Daoy (cell line): ENCODE measurements at regions not wholly inside any gene's neighbourhood (a gene's known extent, or its start where the extent isn't known, plus 50 kb on each side); places are given as distances from the start of the nearest gene placed in this dataset.

Experiments used
- DNase-seq: peaks from one replicate; pipeline ENCODE4 v3.0.0-alpha.2; 2015; ENCODE audit warnings: low read depth

DNA sequence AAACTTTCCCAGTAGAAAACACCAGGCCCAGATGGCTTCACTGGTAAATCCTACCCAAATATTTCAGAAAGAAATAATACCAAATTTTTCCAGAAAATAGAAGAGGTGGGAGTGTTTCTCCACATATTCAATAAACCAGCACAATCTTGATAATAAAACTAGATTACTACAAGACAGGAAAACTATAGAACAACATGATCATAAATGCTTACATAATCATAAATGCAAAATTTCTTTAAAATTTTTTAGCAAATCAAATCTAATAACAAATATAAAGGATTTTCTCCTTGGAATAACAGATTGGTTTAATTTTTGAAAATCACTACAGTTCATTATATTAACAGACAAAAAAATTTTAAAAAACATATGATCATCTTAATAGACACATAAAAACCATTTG, 294.5 kb downstream of the BCL11B start:
- DNase-seq: no peak

DNA sequence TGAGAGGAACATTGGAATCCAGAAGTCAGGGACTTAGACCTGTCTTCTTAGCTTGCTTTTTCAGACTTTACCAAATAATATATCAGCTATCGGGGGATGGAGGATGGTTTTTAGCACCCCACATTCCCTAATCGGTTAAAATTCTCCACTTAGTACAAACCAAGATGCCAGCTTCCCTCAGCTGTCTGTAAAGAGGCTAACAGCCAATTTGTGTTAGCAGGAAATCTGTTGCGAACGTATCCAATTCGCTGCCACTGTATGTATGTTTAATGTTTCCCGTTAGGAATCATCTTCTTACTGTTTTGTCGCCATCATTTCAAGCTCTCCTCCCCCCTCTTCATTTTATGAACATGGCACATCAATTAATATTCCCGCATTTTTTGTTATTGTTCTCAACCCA, 289.0 kb downstream of the BCL11B start:
- no peak for DNase-seq

DNA sequence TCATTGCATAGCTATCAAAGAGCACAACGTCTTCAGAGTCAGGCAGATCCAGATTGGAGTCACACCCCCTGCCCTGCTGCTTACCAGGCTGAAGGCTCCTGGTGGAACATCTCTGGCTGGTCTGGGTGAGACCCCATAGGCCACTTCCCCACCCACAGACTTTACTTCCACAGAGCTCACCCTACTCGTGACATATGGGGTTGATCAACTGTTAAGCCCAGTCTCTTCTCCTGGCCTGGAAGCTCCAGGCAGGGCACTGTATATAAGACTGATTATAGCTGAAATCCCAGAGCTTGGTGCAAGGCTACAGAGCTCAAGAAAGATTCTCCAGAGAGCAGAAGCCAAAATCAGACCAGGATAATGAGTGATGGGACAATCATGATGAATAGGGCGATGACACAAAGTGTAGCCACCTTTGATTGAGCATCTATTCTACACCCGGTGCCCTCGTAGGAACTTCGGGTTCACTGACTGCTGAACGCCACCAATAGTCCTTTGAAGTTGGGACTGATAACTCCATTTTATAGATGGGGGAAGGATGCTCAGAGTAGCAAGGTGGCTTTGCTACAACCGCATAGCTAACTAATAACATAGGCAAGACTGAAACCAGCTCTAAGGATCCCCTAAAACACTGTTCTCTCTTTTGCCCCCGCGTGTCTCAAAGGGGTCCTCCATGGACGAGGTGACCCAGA, 287.8 kb downstream of the BCL11B start:
- no peak for DNase-seq

DNA sequence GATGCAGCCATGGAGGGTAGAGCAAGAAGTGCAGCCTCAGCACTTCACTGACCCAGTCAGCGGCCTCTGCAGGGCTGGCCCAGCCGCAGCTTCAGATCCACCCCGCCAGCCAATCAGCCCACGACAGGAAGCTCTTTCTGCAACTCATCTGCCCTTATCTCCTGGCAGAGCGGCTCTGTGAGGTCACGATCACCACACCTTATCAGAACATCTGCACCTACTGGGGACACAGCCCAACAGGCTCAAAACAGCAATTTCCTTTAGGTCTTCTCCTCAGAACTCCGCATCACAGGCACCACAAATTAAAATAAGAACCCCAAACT, 287.3 kb downstream of the BCL11B start:
- no peak for DNase-seq

DNA sequence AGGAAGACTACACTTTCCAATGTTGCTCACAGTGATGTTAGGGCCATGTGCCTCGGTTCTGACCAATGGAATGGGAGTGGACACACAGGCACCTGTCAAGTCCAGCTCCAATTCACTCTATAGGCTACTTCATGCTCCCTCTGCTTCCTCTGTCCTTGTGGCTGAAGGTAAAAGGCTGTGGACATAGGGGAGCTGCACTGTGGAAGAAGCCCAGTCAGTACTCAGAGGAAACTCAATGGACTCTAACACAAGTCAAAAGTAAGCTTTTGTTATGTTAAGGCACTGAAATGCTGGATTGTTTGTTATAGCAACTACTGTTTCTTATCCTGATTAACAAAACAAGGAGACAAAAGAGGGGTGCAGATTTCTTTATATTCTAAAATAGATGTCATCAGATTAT, 278.2 kb downstream of the BCL11B start:
- DNase-seq: no peak

DNA sequence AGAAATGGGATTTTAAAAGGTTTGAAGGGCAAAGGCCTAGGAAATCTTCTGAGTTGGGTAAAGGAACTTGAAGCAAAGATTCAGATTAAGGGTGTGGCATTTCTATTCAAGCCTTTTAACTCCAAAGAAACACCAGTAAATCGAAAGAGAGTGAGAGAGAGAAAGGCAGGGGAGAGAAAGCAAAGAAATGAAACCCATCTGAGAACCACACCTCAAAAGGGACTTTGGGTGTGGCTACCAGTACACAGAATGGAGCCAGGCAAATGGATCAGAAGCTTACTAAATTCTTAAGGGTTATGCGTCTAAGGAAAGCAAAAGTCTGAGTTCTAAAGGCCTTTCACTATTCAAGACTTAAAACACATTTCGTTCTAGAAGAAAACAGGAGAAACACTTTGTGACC, 277.4 kb downstream of the BCL11B start:
- DNase-seq: no peak

DNA sequence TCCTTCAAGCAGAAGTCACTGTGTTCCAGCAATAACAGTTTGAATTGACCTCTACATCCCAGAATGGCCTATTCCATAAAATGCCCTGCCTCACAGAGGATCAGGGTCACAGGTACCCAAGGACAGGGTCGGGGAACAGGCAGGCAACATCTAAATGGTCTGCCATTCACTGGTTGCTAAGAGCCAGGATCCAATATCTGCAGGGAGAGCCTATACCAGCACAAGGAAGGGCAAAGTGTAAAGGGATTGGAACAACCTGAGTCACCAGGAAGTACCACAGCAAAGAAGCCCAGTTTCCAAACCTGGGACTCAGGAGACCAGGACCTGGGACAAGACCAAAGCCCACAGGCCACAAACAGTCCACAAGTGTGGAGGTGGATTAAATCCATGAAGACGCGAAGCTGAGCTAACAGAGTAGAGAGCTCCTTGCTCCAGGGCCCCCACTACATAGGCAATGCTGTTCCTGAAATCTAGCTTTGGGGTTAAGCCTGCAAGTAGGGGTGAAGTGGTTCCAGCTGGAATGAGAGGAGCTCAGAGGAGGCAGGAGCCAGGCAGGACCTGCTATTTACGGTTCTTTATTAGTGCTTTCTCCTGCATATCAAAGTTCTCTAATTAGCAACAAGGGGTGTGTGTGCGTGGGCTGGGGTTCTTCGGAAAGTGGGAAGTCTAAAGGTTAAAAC, 274.3 kb downstream of the BCL11B start:
- DNase-seq: no peak

DNA sequence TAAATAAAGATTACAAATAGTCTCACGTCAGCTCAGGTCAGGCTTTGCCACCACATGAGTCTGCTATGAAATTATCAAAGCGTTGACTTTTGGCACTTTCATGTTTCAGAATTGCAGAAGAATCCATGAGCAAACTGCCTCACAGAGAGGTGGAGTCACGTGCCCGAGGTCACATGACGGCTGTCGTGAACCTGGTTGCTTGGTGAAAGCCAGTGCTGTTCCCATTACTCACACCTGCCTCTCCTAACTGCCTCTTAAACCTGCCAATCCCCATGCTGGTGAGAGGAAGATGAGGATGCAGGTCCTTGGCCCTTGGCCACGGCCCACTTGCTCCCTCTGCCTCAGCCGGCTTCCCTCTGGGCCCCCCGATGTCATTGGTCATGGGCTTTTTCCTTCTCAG, 272.7 kb downstream of the BCL11B start:
- DNase-seq: no peak

DNA sequence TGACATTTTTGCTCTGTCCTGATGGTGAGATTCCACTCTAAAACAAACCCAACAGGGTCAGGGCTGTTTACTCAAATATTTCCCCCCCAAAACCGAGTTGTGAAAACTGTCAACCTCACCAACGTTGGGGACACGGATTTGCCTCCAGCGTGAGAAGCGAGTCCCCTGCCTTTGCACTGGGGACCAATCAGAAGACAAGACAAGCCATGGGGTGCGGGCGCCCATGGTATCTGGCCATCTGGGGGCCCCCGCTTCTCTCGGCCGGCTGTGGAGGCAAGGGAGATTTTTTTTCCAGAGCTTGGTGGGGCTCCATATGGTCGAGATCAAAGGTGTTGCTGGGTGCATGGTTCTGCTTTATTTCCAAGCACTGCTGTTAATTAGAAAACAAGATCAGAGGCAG, 272.1 kb downstream of the BCL11B start:
- DNase-seq: no peak

DNA sequence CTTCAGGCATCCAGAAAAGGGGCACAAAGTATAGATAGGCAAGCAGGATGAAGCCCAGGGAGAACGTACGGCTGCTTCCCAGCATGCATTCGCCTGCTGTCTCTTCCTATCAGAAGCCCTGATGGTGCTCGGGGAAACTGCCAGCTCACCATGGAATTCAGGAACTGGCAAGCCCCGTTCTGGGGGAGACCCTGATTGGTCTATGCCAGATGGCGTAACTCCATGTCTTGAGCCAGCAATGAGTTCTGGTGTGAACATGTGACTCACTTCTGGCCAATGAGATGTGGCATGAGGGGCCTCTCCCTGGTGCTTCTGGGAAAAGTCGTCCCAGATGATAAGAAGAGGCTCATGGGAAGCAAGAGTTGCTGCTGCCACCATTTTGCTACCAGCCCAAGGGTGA, 270.8 kb downstream of the BCL11B start:
- no peak for DNase-seq

DNA sequence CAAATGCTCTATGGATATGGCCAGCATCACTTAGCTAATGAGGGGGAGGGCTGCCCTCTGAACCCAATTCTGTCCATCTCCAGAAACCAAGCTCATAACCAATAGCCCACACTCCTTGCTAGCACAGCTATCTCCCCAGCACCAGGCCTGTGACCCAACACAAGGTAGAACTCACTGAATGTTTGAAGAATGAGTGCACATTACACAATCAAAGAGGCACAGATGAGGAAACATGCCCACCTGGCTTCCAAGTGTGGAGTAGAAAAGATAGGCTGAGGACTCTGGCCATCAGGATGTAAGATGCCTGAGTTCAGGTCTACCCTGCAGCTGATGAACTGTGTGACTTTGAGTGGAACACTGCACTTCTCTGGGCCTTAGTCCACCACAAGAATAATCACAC, 268.4 kb downstream of the BCL11B start:
- no peak for DNase-seq

DNA sequence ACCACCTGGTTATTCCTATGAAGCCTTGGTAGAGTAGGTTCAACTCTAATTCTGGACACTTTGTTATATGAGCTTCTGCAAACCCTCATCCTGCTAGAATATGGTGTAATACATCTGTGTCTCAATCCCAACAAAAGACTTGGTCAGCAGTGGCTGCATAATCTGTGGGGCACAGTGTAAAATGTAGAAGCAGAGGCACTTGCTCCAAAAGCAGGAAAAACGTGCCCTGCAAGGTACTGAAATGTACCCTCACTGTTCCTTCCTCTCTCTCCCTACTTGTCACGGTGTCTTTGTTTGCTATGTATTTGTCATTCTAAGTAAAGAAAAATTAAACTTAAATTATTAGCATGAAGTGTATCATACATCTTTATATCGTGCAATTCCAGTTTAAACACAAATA, 267.9 kb downstream of the BCL11B start:
- no peak for DNase-seq

DNA sequence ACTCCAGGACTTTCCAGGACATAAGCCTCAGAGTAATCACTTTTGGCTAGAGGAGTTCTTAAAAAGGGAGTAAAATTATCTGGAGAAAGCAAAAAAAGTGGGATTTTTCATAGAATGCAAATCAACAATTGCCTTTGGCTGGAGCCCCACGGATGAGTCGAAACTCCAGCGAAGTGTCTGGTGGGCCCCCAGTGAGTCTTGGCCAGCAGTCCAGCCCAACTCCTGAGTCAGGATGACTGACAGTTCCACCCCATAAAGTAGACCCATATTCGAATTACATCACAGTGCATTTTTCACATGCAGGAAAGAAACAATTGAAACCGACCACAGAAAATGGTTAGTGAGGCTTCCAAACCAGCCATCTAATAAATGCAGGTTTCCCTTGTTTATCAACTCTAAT, 265.7 kb downstream of the BCL11B start:
- peak; percentile 32 for DNase-seq

DNA sequence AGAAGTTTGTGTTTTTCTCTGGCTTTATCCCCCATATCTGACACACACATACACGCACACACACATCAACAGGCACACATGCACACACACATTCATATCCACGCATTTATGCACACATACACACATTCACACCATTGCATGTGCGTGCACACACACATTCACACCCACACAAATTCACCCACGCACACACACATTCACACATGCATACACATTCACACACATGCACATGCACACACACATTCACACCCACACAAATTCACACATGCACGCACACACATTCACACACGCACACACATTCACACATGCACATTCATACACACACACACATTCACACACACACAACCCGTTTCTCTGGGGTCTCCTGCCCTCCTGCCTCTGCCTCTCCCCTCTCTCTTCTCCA, 264.2 kb downstream of the BCL11B start:
- DNase-seq: no peak

DNA sequence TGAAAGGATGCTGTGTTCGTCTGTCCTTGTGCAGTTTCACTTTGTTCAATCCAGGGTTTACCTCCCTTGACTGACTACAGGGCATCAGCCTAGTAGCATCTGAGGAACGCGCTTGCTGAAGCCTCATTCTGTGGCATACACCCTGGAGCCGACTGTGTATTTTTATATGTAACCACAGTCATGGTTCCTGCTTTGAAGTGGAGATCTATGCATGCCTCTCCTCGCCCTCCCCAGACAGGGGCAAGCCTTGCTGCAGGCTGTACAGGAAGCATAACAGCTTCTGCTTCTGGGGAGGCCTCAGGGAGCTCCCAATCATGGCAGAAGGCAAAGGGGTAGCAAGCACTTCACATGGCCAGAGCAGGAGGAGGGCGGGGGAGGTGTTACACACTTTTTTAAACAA, 262.1 kb downstream of the BCL11B start:
- peak; percentile 19 for DNase-seq

DNA sequence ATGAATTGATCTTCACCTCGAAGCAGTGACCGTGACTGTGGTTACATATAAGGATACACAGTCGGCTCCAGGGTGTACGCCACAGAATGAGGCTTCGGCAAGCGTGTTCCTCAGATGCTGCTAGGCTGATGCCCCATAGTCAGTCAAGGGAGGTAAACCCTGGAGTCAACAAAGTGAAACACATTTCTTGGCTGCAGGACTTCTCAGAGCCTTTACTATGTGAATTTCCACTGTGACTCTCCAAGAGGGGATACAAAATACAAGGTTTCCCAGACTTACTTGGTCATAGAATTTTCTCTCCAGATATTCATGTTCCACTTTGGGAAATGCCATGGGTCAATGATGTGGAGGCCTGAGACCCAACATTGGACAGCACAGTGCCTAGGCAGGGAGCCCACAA, 260.6 kb downstream of the BCL11B start:
- no peak for DNase-seq

DNA sequence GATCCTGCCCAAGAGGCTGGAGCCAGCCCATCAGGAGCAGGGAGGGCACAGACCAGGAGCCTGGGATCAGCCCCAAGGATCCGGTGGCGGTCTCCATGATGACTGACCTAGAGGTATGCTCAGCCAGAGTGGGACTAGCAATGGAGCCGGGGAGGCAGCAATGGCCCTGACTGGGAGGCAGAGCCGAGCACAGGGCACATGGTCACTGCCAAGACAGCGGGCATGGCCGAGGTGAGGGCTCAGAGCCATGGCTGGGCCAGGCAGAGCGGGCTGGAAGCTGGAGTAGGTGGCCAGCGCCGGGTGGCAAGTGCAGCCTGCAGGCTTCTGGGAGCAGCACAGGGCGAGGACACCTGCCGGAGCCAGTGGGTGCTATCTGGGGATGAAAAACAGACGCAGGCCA, 259.3 kb downstream of the BCL11B start:
- no peak for DNase-seq

DNA sequence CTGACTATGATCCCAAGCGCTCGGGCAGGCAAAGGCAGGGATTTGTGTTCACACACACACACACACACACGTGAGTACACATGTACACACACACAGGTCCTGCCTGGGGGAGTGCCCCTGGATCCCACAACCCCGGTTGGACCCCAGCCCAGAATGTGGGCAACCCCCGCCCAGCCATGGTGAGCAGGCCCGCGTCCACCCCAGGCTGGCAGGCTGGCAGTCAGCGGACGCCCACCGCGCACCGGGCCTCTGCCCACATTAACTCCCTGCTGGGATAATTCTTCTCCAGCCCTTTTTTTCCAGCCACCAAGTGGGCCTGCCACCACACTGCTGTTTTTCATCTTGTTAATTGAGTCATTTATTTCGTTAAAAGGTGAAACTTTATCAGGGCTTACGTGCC, 256.2 kb downstream of the BCL11B start:
- peak; percentile 23 for DNase-seq

DNA sequence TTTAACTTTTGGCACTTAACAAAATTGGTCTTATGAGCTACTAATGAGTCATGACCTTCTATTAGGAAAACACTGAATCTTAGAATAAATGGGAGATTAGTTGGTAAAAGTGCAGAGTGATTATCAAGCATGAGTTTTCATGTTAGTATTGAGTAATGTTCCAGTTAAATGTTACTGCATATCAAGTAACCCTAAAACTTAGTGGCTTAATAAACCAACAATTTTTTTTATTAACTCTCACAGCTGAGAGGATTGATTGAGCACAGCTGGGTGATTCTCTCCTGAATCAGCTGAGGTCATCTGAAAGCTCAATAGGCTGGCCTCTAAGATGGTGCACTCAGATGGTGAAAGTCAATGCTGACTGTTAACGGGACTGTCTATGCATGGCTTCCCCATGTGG, 248.6 kb downstream of the BCL11B start:
- DNase-seq: no peak

DNA sequence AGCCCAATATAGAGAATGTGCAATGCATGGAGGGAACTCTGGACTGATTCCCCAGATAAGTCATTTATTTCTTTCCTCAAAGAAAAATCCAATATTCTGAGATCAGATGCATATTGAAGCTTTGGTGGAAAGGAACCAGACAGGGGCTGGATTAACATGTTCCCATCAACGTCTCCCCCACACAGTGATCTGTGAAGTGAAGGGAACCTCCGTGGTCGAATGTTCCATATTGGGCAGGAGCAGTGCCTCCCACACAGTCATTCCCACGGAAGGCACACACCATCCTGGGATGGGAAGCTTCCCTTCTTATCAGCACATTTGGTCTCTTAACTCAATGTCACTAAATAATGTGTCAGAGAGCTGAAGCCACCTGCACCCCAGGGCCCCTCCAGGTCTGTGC, 247.1 kb downstream of the BCL11B start:
- no peak for DNase-seq

DNA sequence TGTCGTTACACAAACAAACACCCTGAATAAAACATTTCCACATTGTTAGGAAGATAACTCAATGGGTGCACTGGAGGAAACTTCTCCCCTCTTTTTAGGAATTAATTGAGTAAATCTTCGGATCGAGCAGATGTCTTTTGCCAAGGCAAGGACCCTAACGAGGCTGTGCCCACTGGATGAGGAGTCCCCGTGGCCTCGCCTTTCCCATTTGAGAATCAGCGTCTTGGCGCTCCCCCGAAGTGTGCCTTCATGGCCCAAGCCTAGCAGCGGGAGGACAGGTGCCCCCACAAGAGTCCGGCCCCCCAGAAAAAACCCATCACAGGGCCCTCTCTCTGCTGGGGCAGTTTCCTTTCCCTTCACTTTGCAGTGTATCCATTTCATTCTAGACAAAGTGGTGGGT, 246.6 kb downstream of the BCL11B start:
- no peak for DNase-seq

DNA sequence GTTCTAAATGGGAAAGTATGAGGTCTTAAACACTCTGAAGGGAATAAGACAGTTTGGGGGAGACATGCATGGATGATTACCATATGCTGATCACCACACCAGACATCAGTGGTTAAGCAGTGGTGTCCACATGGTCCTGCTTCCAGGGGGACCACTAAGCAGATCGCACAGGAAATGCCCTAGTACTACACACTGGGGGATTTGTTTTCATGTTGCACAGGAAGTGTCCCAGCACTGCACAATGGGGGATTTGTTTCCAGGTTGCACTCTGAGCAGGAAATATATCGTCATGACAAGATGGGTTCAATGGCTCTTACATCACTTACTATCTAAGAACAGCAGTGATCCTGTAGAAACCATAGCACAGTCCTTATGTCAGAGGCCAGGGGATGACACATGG, 245.5 kb downstream of the BCL11B start:
- DNase-seq: no peak

DNA sequence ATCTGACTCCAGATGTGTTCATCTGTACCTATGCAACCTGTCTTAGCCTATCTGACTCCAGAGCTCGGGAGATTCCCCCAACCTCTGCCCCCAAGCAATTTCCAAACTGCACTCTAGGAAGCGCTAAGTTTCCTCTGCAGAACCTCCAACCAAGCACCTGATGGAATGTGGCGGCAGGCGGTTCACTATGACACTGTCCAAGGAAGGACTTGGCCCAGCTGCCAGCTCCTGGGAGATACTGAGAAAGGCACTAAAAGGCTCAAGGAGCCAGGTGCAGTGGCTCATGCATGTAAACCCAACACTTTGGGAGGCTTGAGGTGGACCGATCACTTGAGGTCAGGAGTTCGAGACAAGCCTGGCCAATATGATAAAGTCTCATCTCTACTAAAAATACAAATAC, 244.0 kb downstream of the BCL11B start:
- DNase-seq: no peak

DNA sequence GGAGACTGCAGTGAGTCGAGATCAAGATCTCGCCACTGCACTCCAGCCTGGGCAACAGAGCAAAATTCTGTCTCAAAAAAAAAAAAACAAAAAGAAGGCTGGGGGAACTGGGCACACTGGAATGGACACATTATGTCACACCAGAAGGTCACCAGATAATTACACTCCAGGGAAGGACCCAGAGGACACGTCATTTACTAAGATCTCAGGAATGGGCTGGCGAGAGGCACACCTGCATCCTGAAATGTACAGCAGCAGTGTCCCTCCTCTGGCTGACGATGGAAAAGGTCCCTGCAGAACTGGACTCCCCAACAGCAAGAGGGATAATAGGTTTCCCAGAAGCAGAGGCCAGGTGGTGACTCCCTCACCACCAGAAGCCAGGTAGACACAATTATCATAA, 243.5 kb downstream of the BCL11B start:
- DNase-seq: no peak
